ENCODE measurements at regions not wholly inside any gene's neighbourhood (a gene's known extent, or its start where the extent isn't known, plus 50 kb on each side); places are given as distances from the start of the nearest gene placed in this dataset.

GRCh38 chr11:45482331-45482730 lies 183.1 kb downstream of the CHST1 start:
- TF ChIP-seq YY1 (IDR thresholded peaks at IDR 0.05; ENCODE audit: insufficient read depth, insufficient read length) (no peak), SUZ12 (IDR thresholded peaks at IDR 0.05; ENCODE audit: extremely low read depth, insufficient read depth, insufficient read length) (no peak), ZNF274 (IDR thresholded peaks at IDR 0.05; ENCODE audit: low read depth, low read length) (no peak)

All from NT2/D1 (cell line).